AG08395 (cell line): ENCODE measurements at regions not wholly inside any gene's neighbourhood (a gene's known extent, or its start where the extent isn't known, plus 50 kb on each side); places are given as distances from the start of the nearest gene placed in this dataset.
"Not testable (repeated sequence)": the region's sequence is repeated elsewhere in the genome, so short reads cannot be mapped to it uniquely, and the experiment has no call there.

Experiments
- DNase-seq: peaks from one replicate; pipeline ENCODE4 v3.0.0; 2012; ENCODE audit warnings: mixed read lengths, low spot score

DNA sequence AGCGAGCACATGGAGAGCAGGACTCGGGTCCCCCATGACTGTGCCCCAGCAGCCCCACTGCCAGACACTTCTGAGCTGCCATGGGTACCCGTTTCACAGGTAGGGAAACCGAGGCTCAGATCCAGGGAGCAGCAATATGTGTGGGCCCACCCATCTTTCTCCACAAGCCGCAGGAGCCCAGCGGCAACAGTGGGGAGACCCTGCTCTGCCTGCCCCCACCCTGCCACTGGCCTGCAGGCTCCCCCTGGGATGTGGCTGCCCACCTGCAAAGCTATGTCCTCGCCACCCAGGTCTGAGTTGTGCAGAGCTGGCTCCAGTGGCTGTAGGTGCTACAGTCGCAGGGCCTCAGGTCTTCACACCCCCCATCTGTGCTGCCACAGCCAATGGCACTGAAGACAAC, 50.6 kb upstream of the C1QTNF9B start:
- DNase-seq = no peak

DNA sequence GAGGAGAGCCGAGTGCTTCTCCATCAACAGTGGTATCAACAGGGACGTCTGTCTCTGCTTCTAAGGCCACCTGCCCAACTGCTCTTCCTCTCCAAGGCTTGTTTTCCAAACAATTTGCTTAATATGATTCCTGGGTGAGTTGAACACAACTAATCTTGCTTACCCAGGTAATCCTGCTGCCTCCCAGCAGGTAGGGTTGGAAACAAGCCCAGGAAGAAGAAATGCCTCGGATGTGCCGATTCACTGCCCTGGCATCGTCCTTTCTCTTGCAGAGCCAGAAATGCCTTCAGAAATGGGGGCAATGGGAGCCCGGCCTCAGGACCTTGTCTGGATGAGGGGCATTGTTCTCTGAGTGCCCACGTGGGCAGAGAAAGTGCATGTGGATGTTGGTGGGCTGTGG, 51.9 kb upstream of the C1QTNF9B start:
- DNase-seq = no peak

DNA sequence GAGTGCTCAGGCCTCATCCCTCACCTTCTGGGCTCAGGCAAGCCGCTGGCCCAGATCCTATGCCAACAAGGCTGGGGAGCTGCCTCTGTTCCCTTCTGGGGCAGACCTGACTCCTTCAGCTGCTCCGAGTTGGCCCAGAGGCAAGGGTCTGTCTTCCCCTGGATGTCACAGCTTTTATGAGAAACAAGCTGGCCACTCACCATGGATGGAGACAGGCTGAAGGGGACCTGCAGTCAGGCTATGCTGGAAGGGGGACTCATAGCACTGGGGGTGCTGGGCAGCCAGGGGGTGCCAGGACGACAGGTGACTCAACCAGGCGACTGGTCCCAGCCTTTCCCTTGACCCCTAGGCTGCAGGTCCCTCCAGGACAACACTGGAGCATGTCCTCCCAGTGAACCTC, 52.4 kb upstream of the C1QTNF9B start:
- no peak for DNase-seq

DNA sequence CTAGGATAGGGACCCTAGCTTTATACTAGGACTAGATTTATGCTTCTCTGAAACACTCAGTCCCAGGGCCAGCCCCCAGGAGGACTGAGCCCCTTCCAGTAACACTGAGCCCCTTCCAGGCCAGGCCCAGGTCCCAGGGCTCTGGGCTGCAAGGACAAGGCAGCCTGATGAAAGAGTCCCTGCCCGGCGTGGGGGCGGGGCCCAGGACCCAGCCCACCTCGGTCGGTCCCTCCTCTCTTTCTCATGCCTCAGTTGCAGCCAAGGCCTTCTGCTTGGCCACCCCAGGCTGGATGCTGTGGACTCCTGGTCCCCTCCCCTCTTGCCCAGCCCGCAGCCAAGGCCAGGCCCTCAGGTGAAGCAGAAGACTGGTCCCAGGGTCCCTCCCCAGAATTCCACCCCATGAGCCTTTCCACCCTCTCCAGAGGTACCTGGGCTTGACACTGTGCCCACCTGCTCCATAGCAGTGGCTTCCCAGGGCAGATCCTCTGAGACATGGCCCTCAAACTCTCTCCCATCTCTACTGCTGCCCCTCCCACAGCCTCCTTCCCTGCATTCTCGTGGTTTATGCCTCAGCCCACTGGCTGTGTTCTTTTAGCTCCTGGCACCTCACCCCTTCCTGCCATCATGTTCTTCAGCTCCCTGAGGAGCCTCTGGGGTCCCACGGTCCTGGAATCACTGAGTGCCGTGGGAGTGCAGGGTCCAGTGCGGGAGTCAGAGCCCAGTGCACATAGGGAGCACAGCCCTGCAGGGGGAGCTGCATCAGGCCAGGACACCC, 53.6 kb upstream of the C1QTNF9B start:
- no peak for DNase-seq

DNA sequence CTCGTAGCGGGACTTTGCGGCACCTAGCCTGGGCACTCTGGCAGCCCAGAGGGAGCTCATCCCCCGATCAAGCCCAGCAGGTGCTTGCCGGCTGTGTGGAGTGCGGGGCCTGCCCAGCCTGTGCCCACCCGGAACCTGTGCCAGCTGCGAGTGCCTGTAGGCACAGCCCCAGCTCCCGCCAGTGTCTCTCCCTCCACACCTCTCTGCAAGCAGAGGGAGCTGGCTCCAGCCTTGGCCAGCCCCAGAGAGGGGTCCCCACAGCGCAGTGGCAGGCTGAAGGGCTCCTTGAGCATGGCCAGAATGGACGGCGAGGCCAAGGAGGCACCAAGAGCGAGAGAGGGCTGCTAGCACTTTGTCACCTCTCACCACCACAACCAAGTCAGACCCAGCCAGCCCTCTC, 55.5 kb upstream of the C1QTNF9B start:
- DNase-seq = no peak

DNA sequence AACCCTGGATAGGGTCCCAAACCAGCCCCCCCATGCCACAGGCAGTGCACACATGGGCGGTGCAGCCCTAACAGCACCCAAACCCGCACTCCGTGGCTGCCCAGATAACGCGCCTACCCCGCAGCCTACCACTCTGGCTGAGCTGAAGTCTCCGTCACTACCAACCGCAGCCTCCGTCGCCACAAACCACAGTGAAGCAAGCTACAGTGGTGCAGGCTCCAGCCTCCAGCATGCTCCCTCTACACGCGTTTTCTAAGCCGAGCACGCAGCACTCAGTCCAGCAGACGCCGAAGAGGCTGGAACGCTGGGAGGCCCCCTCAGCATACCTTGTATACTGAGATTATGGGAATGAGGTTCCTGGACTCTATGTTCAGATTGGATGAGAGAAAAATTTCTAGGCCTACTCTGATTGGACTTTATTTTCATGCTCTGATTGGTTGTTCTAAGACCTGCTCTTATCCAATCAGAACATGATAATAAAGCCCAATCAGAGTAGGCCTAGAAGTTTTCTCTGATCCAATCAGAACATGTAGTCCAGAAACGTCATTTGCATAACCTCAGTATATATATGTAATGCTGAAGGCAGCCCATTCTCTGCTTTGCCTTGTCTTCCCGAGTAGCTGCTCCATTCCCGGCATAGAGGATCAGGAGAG, 56.7 kb upstream of the C1QTNF9B start:
- no peak for DNase-seq

DNA sequence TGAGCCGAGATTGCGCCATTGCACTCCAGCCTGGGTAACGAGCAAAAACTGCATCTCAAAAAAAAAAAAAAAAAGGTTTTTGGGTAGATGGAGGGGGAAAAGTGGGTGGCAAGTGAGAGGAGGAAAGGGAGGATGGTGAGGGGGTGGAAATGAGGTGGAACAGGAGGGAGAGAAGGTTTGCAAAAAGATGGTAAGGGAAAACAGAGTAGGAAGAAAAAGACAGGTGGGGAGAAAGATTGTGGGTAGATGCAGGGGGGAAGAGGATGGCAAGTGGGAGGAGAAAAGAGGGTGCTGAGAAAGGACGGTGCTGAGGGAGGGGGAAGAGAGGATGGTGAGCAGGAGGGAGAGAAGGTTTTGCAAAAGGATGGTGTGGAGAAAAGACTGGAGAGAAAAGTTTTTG, 57.8 kb upstream of the C1QTNF9B start:
- no peak for DNase-seq

DNA sequence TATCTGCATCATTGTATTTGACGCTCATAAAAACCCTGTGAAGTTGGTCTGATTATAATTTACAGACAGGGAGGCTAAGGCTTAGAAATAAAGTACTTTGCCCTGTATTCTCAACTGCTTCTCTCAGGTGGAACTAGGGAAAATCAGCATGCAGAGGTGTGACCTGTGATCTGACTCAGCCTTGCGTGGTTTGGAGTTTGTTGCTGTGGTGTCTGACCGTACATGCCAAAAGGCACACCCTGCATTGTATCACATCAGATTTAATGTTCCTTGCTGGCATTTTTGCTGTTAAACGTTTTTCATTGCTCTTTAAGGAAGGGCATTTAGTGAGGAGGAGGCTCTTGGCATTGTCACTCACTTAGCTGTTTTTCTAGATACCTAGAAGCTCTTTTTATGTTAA, 58.8 kb upstream of the C1QTNF9B start:
- no peak for DNase-seq

DNA sequence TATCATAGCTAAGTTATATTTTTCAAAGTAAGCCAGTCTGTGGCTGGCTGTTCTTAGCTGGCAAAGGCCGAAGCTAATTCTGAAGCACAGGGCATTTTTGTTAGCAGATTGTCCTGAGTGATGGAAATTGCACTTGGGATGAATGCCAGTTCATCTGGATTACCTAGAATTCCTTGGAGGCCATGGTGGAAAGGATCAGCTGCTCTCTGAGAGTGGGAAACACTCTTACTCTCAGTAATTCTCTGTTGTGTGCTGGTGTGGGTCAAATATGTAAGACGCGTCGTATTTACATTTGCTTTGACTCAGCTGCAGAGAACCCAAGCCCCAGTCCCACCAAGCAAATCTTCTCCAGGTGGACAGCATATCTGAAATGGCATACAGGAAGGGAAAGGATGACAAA, 60.7 kb upstream of the C1QTNF9B start:
- no peak for DNase-seq

DNA sequence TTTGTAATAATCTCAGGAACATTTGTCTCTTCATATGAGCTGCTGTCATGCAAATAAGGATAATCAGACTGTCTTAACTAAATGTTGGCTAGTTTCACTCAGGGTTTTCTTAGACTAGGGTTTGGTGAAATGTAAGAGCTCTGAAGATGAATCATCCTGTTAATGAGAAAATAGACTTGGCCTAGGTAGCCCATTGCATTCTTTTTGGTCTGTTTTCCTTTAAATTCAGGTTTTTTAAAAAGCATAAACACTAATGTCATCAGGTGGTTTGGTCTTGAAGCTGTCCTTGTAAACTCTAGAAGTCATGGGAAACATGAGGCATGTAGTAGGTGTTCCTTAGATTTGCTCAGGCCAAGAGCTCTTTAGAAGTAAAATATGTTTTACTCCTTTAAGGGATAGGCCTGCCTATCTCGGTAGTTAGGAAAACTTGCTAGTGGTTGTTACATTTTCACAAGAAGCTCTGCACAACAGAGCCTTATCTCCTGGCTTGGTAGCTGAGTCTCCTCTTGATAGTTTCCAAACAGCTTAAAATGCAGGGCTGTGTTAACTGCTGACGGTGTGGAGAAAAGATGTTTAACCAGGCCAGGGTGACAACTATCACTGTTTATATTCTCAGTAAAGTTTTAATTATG, 62.0 kb upstream of the C1QTNF9B start:
- DNase-seq = no peak

DNA sequence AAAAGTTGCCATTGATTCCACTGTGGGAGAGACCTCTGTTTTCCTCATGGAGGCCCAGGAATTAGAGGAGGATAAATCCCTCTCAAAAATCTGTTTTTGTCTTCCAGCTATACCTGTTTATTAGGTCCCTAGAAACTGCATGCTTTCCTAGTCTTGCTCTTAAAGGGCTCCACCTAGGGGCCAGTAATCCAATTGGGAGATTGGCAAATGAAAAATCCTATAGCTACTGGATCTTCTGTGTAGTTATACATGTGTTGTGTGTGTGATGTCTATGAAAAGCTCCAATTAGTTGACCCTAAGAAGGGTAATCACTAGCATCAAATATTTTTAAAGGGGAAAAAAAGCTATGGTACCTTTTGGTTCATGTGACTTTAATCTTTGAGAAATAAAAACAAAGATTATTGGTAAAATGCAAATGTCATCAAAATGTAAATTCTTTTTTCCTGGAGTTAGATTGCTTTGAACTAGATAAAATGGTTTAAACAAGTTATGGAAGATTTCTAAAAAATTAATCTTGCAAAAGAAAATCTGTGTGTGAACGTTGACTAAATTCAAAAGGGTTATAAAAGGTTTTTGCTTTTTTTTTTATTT, 63.4 kb upstream of the C1QTNF9B start:
- DNase-seq = no peak

DNA sequence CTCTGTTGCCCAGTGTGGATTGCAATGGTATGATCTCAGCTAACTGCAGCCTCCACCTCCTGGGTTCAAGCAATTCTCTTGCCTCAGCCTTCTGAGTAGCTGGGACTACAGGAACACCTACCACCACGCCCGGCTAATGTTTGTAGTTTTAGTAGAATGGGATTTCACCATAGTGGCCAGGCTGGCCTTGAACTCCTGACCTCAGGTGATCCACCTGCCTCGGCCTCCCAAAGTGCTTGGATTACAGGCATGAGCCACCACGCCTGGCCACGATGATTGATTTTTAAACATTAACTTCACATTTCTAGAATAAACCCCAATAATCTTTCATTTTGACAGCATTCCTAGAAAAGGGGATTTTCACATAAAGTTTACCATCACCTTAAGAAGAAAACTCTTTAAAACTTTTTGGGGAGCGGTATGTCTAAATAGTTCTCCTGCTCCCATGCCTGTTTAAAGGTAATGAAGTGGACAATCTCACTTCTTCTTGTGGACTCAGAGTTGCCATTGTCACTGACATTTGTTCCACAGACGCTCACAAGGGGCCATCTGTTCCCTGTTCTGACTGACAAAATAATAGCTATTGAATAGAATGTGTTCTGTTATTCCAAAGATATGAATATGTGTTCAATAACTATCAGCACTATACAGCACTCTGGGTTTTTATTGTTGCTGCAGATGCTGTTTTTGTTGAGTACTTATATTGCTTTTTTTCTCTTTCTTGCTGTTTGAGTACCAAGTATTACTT, 66.1 kb upstream of the C1QTNF9B start:
- DNase-seq = no peak

DNA sequence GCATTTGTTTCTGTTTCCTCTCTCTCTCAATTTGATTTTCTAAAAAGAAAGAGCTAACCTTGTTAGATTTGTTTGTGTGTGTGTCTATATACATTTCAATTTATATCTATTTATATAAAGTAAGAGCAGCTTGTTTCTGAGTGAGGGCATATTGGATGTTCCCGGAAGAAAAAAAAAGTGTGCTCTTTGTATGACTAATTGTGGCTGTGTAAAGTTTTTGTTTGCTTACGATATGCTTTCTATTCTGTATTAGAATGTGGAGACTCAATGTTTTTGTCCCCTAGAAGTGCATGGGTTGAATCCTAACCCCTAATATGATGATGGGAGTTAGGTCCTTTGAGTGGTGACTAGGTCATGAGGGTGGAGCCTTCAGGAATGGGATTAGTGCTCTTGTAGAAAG, 66.6 kb upstream of the C1QTNF9B start:
- DNase-seq = no peak

DNA sequence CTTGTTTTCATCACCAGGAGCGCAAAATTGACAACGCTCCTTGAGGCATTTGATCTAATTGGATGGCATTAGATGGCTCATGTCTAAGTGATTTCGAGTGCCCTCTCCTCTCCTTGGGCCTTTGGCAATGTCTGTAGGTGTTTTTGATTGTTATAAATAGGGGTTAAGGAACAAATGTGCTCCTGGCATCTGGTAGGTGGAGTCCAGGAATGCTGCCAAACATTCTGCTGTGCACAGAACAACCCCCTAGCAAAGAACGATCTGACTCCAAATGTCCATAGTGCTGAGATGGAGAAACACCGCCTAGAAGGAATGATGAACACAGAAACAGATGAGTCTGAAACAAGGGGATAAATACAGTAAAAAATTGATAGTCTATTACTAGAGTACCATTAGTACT, 68.0 kb upstream of the C1QTNF9B start:
- no peak for DNase-seq

DNA sequence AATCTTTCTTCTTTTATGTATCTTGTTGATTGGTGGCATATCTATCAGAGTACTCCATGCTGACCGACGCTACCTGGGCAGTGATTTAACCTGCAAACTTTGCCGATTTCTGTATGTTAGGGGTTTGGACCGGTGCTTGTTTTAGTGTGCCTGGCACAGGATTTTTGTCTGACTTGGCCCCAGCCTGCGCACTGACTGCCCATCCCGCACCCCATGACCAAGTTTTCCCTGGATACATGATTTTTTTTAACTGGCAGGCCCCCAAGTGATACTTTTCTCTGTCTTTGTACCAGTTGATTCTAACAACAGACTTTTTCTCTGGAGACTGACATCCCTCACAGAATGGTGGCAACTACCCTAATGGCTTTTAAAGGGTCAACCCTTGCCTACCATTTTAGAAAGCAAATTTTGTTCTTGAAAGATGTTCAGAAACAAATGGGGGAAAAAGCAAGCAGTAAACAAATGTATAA, 69.0 kb upstream of the C1QTNF9B start:
- DNase-seq = no peak

DNA sequence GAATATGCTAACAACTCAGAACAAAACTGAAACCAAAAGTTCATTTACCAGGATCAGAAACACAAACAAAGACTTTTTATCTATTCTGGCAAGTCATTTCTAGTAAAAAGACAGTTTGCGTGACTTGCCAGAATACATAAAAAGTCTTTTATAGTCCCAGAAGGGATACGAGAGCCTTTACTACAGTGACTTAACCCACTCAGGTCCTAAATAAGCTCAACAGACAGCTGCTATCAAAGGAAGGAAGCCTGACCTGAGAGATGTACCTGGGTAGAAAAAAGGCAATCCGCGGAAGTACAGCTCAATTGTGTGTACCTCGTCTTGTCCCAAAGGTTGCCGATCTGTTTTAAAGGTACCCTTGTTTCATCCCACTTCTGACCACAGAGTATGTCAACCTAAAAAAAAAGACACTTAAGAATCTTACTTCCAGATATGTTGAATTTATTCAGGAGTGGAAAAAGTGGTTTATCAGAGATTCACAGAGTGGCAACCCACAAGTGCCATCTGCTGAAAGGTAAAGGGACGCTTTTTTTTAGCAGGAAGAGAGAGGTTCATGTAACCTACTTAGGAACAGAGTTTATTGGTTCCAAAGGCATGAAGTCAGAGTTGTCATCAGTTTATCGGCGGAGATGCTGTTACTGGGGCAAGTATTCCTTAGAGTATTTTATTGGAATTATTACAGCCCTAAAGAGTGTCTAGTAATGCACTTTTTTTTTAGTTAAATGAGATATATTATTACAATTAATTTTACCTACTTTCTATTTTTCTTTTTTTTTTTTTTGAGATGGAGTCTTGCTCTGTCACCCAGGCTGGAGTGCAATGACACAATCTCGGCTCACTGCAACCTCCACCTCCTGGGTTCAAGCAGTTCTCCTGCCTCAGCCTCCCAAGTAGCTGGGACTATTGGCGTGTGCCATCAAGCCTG, 69.7 kb upstream of the C1QTNF9B start:
- no peak for DNase-seq

DNA sequence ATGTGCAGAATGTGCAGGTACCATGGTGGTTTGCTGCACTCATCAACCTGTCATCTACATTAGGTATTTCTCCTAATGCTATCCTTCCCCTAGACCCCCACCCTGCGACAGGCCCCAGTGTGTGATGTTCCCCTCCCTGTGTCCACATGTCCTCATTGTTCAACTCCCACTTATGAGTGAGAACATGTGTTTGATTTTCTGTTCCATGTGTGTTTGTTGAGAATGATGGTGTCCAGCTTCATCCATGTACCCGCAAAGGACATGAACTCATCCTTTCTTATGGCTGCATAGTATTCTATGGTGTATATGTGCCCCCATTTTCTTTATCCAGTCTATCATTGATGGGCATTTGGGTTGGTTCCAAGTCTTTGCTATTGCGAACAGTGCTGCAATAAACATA, 70.5 kb upstream of the C1QTNF9B start:
- not testable (repeated sequence) for DNase-seq

DNA sequence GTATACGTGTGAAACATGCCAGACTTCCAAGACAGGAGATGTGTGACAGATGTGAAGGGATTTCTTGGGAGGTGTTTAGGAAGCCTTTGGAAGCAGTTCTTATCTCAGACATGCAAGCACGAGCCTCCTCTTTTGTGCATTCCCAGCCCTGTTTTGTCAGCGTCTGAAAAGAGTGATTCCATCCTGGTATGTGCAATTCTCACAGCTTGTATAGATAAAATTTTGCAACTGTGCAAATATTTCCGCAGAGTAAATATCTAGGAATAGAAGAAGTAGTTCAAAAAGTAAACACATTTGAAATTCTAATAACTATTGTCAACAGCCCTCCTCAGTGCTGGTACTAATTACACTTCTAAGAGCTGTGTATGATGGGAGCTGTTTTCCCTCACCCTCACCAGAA, 72.3 kb upstream of the C1QTNF9B start:
- peak; percentile 34 for DNase-seq

DNA sequence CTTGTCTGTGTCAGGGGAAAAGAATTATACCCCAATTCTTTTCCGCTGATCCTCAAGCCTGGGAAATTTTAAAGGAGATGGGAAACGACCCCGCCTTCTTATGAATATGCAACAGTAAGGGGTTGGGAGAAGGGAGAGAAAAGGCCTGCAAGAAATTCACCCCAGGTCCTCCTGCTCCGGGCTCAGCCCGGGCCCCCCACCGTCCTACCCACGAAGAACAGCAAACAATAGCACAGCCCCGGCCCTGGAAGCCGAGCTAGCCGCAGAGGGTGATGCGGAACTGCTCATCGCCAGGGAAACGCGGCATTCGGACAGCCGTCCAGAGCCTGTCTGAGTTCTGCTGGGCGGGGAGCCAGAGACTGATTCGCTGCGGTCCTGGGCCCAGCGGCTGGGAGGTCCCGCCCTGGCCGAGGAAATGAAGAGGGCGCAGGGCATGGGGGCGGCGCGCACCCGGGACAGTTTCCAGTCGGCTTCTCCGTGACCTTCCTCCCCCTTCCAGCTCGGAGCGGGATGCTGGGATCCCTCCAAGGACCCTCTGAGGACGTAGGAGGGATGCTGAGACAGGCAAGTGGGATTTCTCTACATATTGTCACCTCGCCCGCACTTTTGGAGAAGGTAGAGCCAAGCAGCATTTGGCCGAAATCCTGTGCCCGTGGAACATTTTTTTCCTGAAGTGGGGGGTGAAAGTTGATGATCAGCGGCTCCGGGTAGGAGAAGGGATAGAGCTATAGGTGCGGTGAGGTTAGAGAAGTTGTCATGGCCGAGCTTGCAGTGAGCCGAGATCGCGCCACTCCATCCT, 82.3 kb upstream of the C1QTNF9B start:
- peak; percentile 92 for DNase-seq

DNA sequence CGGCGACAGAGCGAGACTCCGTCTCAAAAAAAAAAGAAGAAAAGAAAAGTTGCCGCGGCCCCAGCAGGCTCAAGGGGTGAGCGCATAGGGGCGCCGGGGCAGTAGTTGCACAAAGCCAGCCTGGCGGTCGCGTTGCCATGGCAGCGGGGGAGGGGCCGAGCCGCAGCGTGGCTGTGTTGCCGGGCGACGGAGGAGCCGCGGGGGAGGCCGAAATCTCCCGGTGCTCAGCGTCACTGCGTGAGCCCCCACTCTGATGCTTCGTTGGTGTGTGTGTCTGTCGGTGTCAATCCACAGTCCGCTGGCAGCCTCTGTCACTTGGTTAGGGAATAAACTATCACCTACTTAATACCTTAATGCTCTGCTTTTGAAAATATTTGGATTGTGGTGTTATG, 82.9 kb upstream of the C1QTNF9B start:
- DNase-seq = peak; percentile 97
